Fibroblast of the aortic adventitia (primary cell): ENCODE measurements at regions not wholly inside any gene's neighbourhood (a gene's known extent, or its start where the extent isn't known, plus 50 kb on each side); places are given as distances from the start of the nearest gene placed in this dataset.
"Not testable (repeated sequence)": the region's sequence is repeated elsewhere in the genome, so short reads cannot be mapped to it uniquely, and the experiment has no call there.

Experiments used
- DNase-seq: peaks from one replicate; pipeline ENCODE4 v3.0.0-alpha.2; 2010; ENCODE audit warnings: low read depth
- H3K4me3 ChIP-seq: 2 replicates; pipeline ENCODE4 v1.5.1; 2011; ENCODE audit warnings: low read depth, mild to moderate bottlenecking, control low read depth, low read length, moderate library complexity
- TF ChIP-seq, protein P1 (sequence below): IDR thresholded peaks from 2 replicates; pipeline ENCODE4 v1.5.1; 2011; ENCODE audit warnings: mild to moderate bottlenecking, low read length, control low read depth, inconsistent platforms; ENCODE audit not compliant: insufficient read depth

GRCh38 chr12:82300611-82301010, 57.6 kb downstream of the CCDC59 start:
- TF ChIP-seq, protein P1, sequence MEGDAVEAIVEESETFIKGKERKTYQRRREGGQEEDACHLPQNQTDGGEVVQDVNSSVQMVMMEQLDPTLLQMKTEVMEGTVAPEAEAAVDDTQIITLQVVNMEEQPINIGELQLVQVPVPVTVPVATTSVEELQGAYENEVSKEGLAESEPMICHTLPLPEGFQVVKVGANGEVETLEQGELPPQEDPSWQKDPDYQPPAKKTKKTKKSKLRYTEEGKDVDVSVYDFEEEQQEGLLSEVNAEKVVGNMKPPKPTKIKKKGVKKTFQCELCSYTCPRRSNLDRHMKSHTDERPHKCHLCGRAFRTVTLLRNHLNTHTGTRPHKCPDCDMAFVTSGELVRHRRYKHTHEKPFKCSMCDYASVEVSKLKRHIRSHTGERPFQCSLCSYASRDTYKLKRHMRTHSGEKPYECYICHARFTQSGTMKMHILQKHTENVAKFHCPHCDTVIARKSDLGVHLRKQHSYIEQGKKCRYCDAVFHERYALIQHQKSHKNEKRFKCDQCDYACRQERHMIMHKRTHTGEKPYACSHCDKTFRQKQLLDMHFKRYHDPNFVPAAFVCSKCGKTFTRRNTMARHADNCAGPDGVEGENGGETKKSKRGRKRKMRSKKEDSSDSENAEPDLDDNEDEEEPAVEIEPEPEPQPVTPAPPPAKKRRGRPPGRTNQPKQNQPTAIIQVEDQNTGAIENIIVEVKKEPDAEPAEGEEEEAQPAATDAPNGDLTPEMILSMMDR: no peak
- no peak for DNase-seq
- H3K4me3 ChIP-seq: no peak overlapping the region

- peak; percentile 10 for DNase-seq
- no peak overlapping the region for H3K4me3 ChIP-seq
- TF ChIP-seq, protein P1: no peak
Observed at GRCh38 chr12:82299319-82300025, 58.7 kb downstream of the CCDC59 start.

- H3K4me3 ChIP-seq: no peak overlapping the region
- DNase-seq: no peak
- TF ChIP-seq, protein P1: no peak
Observed at GRCh38 chr12:82290415-82290814, 67.8 kb downstream of the CCDC59 start.

DNA sequence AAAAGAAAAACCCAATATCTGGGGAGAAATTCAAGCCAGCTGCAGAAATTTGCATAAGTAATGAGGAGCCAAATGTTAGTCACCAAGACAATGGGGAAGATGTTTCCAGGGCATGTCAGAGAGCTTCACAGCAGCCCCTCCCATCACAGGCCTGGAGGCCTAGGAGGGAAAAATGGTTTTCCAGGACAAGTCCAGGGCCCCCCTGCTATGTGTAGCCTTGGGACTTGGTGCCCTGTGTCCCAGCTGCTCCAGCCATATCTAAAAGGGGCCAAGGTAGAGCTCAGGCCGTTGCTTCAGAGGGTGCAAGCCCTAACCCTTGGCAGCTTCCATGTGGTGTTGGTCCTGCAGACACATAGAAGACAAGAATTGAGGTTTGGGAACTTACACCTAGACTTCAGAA, 76.9 kb downstream of the CCDC59 start:
- not testable (repeated sequence) for DNase-seq

DNA sequence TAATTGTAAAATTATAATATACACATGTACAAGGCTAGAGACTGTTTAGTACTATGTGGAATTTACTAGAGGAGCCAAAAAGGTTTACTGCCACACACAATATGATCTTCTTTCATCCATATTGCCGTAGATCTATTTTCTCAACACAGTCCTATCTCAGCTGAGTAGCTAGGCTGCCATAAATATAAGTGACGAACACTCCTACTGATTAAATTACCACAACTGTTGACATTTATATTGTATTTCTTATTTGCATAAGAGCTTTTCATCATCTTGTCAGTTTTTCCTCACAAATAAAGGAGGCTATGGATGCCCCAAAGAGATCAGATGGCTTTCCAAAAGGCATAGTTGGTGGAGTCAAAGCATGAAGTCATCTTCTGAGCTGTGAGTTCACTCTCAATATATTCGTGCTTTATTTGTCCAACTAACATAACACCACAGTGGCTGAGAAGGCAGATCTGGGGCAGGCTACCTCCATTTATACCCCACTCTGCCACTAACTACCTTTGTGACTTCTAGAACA, 78.6 kb downstream of the CCDC59 start:
- no peak for DNase-seq
- TF ChIP-seq, protein P1: no peak
- no peak overlapping the region for H3K4me3 ChIP-seq

More for the DNA sequence above, 76.9 kb downstream of the CCDC59 start:
- H3K4me3 ChIP-seq: not testable (repeated sequence)

GRCh38 chr12:82277582-82277981, 80.6 kb downstream of the CCDC59 start:
- TF ChIP-seq, protein P1: no peak
- no peak for DNase-seq
- no peak overlapping the region for H3K4me3 ChIP-seq

DNA sequence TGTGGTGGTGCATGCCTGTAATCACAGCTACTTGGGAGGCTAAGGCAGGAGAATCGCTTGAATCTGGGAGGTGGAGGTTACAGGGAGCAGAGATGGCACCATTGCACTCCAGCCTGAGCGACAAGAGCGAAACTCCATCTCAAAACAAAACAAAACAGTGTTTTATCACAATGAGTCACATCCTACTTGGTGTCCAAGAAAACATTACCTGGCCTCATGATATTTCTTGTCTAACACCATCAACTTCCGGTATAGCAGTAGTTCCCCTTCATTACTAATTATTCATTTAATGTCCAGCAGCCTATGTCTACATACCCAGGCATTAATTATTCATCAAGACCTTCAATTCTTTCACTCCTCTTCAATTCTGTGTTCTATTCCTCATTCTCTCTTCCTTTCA, 115.5 kb downstream of the CCDC59 start:
- TF ChIP-seq, protein P1: no peak
- H3K4me3 ChIP-seq: no peak overlapping the region
- DNase-seq: no peak
